KOPT-K1 (cell line): ENCODE measurements at regions not wholly inside any gene's neighbourhood (a gene's known extent, or its start where the extent isn't known, plus 50 kb on each side); places are given as distances from the start of the nearest gene placed in this dataset.
"Not testable (repeated sequence)": the region's sequence is repeated elsewhere in the genome, so short reads cannot be mapped to it uniquely, and the experiment has no call there.

Experiments
- H3K27ac ChIP-seq: fragments of 200-600 bp; sonication (generic); 2 replicates; pipeline ENCODE4 v1.5.1; 2016; ENCODE audit warnings: antibody characterized with exemption, mild to moderate bottlenecking, low read depth, low read length; ENCODE audit not compliant: poor library complexity, severe bottlenecking
- H3K36me3 ChIP-seq: fragments of 200-600 bp; sonication (generic); 2 replicates; pipeline ENCODE4 v1.5.1; 2017; ENCODE audit warnings: antibody characterized with exemption, mild to moderate bottlenecking, low read length, moderate library complexity; ENCODE audit not compliant: insufficient read depth
- H3K9me3 ChIP-seq: fragments of 200-600 bp; sonication (generic); 2 replicates; pipeline ENCODE4 v1.5.1; 2017; ENCODE audit warnings: antibody characterized with exemption, low read length, mild to moderate bottlenecking; ENCODE audit not compliant: insufficient read depth, poor library complexity, severe bottlenecking

DNA sequence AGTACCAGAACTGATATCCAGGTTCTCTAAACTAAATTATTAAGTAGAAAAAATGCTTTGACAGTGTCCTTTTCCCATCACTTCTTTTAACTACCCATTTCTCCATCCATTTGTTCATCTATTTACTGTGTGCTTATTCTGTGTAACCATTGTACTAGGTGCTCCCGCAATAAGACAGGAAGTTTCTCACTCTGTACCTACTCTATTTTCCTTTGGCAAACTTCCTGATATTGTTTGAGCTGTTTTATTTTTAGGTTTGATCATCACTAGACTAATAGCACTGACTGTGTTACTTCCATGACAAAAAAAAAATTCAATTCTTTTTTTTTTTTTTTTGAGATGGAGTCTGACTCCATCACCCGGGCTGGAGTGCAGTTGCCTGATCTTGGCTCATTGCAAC lies 102.5 kb upstream of the CASK start:
- H3K36me3 ChIP-seq: no peaks in the 10 kb centered on the region
- H3K9me3 ChIP-seq: no peaks in the 10 kb centered on the region
- H3K27ac ChIP-seq: no peak overlapping the region

DNA sequence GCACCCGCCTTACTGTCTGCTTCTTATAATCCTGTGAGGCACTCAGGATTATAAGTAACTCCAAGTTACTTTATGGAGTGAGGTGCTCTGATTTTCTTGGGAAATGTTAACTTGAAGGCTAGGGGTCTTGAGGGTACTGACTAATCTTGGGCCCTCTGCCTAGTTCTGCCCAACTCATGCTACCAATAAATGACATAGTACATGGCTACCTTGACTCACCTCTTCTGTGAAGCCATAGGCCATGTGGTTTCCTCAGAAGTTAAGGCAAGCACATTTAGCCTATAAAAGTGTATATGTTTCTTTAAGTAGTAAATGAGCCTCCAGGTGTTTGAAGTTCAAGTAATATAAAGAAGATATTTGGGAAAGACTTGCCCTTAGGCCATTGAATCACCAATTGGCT lies 99.8 kb upstream of the CASK start:
- no peaks in the 10 kb centered on the region for H3K9me3 ChIP-seq
- no peaks in the 10 kb centered on the region for H3K36me3 ChIP-seq
- no peak overlapping the region for H3K27ac ChIP-seq

- H3K9me3 ChIP-seq: no peaks in the 10 kb centered on the region
- no peaks in the 10 kb centered on the region for H3K36me3 ChIP-seq
- H3K27ac ChIP-seq: no peak overlapping the region
Observed at GRCh38 chrX:42022158-42022557, 98.8 kb upstream of the CASK start.

GRCh38 chrX:42021058-42021457 lies 97.7 kb upstream of the CASK start:
- Histone ChIP-seq H3K36me3 (no peaks in the 10 kb centered on the region), H3K27ac (no peak overlapping the region), H3K9me3 (no peaks in the 10 kb centered on the region)

GRCh38 chrX:42020225-42020624 lies 96.9 kb upstream of the CASK start:
- H3K27ac ChIP-seq: no peak overlapping the region
- H3K9me3 ChIP-seq: no peaks in the 10 kb centered on the region
- no peaks in the 10 kb centered on the region for H3K36me3 ChIP-seq

GRCh38 chrX:42017971-42018370 lies 94.6 kb upstream of the CASK start:
- no peaks in the 10 kb centered on the region for H3K36me3 ChIP-seq
- H3K9me3 ChIP-seq: no peaks in the 10 kb centered on the region
- H3K27ac ChIP-seq: no peak overlapping the region

GRCh38 chrX:42000836-42001235 lies 77.5 kb upstream of the CASK start:
- Histone ChIP-seq H3K36me3 (no peaks in the 10 kb centered on the region), H3K27ac (no peak overlapping the region), H3K9me3 (no peaks in the 10 kb centered on the region)

GRCh38 chrX:41984628-41985027 lies 61.3 kb upstream of the CASK start:
- Histone ChIP-seq H3K9me3 (no peaks in the 10 kb centered on the region), H3K36me3 (no peaks in the 10 kb centered on the region), H3K27ac (no peak overlapping the region)

DNA sequence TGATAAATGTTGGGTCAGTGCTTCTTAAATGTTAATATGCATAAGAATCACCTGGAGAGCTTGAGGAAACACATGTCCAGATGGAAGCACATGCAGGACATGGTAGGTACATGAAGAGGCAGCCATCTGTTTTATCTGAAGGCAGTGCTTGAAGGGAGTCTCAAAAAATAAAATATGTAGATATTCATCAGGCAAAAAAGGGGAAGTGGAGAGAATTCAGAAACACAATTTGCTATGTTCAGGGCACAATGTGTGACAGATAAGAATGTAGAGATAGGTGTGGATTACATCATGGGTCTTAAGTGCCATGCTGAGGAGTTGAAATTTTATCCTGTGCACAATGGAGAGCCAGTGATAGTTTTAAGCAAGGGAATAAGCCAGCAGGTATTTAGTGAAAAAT lies 59.6 kb upstream of the CASK start:
- Histone ChIP-seq H3K27ac (no peak overlapping the region), H3K36me3 (no peaks in the 10 kb centered on the region), H3K9me3 (no peaks in the 10 kb centered on the region)

DNA sequence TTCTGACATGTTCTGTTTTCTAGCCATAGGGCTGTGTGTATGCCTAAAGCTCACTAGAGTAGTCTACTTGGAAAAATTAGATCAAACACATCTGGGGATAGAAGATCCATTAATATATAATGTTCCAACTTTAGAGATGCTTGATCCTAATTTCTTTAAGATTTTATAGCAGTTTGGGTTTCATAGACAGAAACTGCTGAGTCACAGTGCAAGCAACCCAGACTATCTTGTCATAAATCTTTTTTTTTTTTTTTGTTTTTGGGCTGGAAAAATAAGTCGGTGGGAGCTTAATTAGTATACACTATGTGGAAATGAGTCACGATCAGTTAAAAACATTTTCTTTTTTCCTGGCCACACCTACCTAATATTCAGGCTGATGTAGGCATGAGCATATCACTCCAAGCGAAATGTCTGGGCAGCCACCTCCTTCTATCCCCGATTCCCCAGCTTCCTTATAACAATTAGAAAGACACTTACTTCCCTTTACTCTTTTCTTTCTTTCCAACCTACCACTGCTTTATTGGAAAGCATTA lies 58.2 kb upstream of the CASK start:
- Histone ChIP-seq H3K9me3 (no peaks in the 10 kb centered on the region), H3K27ac (no peak overlapping the region), H3K36me3 (no peaks in the 10 kb centered on the region)

GRCh38 chrX:41974677-41975076 lies 51.3 kb upstream of the CASK start:
- H3K9me3 ChIP-seq, H3K36me3 ChIP-seq, H3K27ac ChIP-seq: not testable (repeated sequence)

DNA sequence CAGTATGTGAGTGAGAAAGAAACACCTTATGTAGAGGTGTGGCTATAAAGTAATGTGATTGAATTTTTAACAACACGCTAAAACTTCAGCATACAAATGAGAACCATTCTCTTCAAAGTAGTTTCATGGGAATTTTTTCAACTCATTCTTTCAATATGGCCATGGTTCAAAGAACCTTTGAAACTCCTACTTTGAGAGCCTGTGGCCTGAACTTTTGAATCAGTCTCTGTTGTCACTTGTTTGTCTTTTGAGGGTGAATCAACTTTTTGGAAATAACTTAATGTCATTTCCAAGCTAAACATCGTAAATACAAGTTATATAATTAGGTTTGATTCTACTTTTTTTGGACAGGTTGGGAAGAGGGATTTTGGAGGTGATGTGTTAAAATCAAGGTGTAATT lies 49.9 kb upstream of the CASK start:
- H3K9me3 ChIP-seq: no peaks in the 10 kb centered on the region
- no peaks in the 10 kb centered on the region for H3K36me3 ChIP-seq
- no peak overlapping the region for H3K27ac ChIP-seq
